Stimulated activated CD4-positive, alpha-beta T cell treated with anti-CD3 and anti-CD28 coated beads, Interleukin-4, amount 100 ng/mL, for 24 hours (primary cell): ENCODE measurements at regions not wholly inside any gene's neighbourhood (a gene's known extent, or its start where the extent isn't known, plus 50 kb on each side); places are given as distances from the start of the nearest gene placed in this dataset.
"Not testable (repeated sequence)": the region's sequence is repeated elsewhere in the genome, so short reads cannot be mapped to it uniquely, and the experiment has no call there.

Source experiments
- DNase-seq: peaks from one replicate; pipeline ENCODE4 v3.0.0-alpha.2; 2020

DNA sequence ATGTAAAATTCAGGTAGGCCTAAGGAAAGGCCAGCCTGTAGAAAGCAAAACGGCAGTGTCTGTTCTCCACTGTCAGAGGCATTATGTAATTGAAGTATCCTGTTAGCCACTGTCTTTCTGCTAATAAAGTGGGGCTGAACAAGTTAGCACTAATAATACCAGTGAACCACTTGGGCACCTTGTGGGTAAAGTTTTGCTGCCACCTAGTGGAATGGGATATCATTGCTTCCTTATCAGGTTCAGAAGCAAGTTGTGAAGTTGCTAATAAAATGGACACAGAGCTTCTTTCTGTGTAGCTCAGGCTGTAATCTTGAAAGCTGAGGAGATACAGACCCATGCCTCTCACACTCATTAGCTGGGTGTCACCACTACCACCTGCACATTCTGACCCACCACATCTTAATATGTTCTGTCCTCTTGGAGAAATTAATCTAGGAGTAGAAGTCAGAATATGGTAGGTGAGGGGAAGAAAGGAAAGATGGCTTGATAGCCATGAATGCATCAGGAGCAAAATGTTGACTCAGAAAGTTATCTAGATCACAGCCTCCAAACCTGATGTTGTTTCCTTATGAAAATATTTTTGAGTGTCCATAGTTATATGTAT is 175.1 kb downstream of the SEPTIN7 start:
- peak; percentile 62 for DNase-seq

DNA sequence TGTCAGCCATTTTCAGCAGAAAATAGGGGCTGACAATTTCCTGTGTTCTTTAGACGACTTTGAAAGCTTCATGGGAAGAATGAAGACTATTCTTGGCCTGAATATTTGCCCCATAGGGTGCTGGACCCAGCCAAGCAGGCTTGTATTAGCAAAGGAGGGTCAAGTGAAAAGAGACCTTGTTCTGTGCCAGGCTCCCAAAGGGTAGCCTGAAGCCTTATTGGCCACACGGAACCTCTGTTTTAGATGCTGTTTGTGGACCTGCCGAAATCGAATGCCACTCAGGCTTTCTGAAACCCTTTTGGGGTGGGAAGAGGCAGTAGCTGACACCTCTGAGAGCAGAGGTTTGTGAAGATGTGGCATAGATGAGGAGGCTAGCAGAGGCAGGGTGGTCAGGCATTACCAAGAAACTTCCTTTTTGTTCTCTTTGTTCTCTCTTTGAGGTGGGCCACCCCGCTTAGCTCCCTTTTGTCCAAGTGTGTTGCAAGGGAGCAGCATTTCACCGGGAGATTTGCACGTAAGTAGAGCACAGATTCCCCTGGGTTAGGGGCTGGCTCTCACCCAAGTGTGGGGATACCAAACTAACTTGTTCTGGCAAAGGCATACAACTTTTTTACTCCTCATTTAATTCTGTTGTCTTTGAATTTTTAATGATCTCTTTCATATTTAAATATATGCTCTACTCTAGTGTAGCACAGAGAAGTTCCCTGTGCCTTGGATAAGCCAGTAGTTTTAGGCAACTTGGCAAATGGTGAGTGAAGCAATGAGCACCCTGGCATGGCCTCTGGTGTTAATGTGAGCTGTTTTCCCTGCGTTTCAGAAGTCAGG is 174.0 kb upstream of the EEPD1 start:
- DNase-seq, result not testable (repeated sequence)

GRCh38 chr7:35982600-35982999 is 170.5 kb upstream of the EEPD1 start:
- DNase-seq, result no peak

DNA sequence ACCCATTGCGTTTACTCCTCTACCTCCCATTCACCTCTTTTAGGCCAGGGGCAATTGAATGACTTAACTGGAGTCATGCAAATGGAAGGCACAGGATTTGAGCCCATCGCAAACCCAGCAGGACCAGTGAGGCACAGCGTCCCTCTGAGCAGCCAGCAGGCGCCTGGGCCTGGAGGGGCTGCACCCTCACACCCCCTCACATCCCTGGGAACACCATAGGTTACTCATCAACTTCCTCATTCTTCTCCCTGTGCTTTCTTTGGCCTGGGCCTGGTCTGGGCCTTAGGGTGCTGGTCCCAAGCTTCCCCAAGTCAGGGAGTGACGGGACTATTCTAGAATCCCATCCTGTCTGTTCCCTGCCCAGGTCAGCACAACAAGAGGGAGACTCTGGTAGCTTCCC is 169.4 kb upstream of the EEPD1 start:
- no peak for DNase-seq

DNA sequence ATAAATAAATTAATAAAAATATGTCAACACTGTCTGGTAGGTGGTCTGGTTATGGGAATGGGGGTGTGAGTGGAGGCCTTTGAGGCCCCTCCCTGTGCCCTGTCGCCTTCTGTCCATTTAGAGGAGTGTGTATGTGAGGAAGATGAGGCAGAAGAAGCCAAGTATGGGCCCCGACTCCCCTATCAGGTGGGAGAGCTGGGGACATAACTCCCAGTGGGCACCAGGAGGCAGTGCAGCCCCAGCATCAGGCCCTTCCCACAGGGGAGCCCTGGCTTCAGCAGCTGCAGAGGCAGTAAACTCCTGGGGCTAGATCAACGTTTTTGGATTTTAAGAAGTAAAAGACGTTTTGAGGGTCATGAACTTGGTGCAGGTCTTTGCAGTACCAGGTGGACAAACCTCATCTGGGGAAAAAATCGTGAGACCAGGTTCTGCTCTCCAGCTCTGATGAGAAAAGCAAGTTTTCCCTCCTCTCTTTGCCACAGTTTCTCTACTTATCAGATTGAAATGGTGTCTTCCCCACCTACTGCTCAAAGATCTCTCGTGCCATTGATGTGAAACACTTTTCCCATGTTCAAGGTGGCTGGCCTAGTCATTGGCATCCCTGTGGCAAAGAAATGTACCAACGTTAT is 167.8 kb upstream of the EEPD1 start:
- peak; percentile 82 for DNase-seq

DNA sequence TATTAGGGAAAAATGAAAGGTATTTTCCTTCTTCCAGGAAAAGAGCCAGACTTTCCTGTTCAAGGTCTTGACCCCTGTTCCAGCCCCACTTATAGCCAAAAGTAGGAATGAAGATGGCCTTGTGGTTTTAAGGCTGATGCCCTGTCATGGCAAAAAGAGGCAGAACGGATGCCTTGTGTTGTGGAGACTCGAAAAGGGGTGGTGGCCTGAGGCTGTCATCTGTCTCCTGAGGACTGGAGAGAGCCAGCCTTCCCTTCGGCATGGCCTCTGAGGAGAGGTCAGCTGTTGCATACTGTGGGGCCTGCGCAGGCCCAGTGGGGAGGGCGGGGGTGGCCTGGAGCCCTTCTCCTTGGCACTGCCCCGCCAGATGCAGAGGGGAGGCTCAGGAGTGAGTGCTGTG is 166.0 kb upstream of the EEPD1 start:
- DNase-seq, result no peak

- DNase-seq, result no peak
Measured at GRCh38 chr7:35988105-35988504, 164.9 kb upstream of the EEPD1 start.

DNA sequence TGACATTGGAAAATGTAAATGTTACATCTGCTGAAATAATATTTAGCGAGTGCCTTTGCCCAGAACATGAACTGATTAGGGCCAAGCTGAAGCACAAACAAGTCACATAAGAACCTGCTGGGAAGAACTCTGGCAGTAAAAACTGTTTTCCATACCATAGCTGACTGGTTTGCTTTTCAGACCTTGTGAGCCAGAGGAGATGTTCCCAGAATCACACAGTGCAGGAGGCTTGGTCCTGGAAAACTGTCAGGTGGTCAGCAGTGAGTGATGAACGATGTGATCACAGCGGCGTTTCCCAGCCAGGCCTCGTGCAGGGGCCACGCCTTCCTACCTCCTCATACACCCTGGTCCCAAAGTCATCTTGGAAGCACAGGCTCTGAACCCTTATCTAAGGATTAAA is 164.2 kb upstream of the EEPD1 start:
- no peak for DNase-seq

DNA sequence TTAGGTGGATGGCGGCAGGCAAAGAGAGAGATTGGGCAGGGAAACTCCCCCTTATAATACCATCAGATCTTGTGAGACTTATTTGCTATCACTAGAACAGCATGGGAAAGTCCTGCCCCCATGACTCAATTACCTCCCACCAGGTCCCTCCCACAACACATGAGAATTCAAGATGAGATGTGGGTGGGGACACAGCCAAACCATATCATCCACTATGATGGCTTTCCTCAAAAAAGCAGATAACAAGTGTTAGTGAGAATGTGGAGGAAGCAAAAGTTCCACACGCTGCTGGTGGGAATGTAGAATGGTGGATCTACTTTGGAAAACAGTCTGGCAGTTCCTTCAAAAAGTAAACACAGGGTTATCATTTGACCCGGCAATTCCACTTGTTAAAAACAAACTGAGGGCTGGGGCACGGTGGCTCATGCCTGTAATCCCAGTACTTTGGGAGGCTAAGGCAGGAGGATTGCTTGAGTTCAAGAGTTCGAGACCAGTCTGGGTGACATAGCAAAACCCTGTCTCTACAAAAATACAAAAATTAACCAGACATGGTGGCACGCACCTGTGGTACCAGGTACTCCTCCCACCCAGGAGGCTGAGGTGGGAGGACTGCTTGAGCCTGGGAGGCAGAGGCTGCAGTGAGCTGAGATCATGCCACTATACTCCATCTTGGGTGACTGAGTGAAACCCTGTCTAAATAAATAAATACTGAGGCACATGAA is 161.4 kb upstream of the EEPD1 start:
- peak; percentile 57 for DNase-seq

DNA sequence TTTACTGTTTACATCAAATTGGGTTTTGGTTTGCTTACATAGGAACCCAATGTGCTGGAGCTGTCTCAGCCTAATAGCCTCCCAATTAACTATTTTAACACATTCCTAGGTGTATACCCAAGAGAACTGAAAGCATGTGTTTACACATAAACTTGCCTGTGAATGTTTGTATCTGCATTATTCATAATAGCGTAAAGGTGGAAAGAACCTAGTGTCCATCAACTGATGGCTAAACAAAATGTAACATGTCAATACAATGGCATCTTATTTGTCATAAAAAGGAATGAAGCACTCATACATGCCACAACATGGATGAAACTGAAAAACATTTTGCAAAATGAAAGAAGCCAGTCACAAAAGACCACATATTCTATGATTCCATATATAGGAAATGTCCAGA is 160.6 kb upstream of the EEPD1 start:
- no peak for DNase-seq

DNA sequence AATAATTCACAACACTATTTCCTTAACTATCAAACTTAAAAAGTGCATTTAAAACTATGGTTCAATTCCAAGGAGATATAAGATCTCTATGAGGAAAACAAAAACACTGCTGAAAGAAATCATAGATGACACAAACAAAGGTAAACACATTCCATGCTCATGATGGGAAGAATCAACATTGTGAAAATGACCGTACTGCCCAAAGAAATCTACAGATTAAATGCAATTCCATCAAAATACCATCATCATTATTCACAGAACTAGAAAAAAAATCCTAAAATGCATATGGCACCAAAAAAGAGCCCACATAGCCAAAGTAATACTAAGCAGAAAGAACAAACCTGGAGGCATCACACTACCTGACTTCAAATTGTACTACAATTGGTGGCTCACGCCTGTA is 159.9 kb upstream of the EEPD1 start:
- no peak for DNase-seq

- no peak for DNase-seq
Measured at GRCh38 chr7:35993676-35994606, 159.1 kb upstream of the EEPD1 start.

DNA sequence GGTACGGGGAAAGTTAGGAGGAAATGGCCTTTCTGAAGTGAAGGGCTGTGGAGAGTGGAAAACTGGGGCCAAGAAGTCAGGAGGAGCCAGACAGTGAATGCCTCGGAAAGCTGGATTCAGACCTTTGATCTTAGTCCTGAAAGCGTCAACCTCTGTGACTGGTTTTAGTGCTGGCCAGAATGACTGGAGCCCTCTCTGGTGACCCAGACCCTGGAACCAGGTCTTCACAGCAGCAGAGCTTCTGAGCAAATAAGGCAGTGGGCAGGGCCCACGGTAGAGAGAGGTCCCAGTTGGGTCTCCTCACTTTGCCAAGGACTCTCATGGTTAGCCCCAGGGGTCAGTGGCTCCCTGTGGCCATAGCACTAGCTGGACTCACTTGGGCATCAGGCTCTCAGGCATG is 157.7 kb upstream of the EEPD1 start:
- DNase-seq, result no peak

GRCh38 chr7:35998481-35998880 is 154.6 kb upstream of the EEPD1 start:
- DNase-seq, result no peak

DNA sequence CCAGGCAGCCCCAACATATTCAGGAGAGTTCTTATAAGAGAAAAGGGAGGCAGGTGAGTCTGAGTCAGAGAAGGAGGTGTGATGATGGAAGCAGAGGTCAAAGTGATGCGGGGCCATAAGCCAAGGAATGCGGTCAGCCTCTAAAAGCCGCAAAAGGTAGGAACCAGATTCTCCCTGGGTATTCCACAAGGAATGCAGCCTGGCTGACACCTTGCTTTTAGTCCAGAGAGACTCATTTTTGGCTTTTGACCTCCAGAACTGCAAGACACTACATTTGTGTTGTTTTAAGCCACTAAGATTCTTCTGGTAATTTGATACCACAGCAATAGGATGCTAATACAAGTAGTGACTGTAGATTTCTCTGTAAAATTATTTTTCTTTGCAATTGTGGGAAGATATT is 151.5 kb upstream of the EEPD1 start:
- no peak for DNase-seq

DNA sequence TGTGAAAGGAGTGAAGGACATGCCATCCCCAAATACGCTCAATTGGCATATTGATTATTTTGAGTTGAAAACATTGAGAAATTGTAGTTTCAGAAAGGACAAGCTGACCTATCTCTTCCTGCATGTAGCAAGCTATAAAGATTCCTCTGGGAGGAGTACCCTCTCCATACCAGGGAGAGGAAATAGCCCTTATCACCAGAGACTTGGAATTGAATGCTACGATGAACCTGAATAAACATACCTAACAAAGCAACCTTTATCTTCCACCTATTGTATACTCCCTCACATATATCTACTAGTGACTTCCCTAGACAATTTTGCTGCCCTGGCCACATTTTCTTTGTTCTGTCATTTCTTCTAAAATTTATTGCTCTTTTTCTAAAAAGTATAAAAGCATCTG is 150.2 kb upstream of the EEPD1 start:
- no peak for DNase-seq

DNA sequence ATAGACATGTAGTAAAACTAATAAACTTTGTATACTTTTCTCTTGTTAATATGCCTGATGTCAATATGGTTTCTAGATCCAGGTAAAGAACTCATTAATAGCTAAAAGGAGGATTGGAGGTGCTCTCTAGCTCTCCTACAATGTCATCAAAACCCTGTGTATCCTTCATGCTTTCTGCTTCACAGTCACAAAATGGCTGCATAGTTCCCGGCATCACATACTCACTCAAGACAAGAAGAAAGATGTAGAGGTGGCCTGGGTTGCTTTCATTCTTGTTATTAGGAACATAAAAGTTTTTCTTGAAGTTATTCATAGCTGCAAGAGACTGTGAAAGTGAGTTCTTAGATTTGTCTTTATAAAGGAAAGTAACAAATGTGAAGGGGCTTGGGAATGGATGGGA is 149.7 kb upstream of the EEPD1 start:
- DNase-seq, result no peak

- no peak for DNase-seq
Measured at GRCh38 chr7:36005293-36005692, 147.8 kb upstream of the EEPD1 start.

DNA sequence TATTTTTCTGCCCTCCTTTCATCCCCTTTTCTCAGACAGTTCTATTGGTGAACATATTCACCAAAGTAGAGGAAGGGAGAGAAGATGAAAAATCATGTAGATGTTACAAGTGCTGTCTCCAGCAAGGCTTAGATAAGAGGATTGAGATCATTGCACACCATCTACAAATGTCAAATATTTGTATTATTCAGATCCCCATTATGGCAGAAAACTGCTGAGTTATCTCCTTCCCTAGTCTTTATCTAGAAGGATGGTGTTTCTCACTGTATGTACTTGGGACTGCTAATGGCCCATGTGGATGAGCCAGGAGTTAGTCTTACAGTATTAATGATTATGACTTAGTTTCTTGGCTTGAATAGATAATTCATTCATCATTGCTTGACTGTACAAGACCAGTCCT is 147.2 kb upstream of the EEPD1 start:
- DNase-seq, result no peak

DNA sequence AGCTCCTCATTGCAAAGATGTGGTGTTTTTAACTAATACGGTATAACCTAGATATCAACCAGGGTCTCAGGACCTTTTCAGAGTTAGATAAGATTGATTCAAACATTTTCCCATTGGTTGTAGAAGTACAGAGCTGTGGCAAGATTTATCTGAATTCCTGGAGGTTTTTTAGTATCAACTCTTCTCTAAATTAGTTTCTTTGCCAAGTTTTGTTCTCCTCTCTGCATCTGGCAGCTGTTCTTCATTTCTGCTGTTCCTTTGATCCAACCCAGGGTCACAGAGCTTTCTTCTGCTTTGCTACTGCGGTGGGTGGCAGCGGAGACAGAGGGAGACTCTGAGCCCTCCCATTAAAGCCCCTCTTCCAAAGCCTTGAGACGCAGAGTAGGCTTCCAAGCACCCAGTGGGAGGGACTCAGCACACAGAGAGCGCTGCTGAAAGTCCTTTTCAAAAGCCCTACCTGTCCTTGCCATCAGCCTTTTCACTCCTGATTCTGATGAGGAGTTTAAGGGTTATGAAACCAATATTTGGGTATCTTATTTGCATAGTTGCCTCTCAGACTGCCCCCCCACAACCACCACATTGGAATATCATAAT is 146.3 kb upstream of the EEPD1 start:
- DNase-seq, result no peak

GRCh38 chr7:36010656-36011587 is 142.1 kb upstream of the EEPD1 start:
- DNase-seq, result no peak
